Endothelial cell of umbilical vein (primary cell): ENCODE measurements at regions not wholly inside any gene's neighbourhood (a gene's known extent, or its start where the extent isn't known, plus 50 kb on each side); places are given as distances from the start of the nearest gene placed in this dataset.

Experiments used
- BruUV-seq: library from RNA; stranded (reverse); fragments of 400-500 nt; replicated peaks from 2 replicates; lab custom pipeline; 2021; lab: Mats Ljungman, UMichigan
- CTCF ChIA-PET: fragments of 300-600, 350-600 bp; sonication (Branson Sonifier 250); formaldehyde crosslinking; loops from one replicate; lab custom pipeline; 2021; ENCODE audit warnings: antibody characterized with exemption, inconsistent platforms; lab: Charles Lee
- POLR2A ChIA-PET: fragments of 300-600, 350-600 bp; sonication (Branson Sonifier 250); formaldehyde crosslinking; loops from one replicate; lab custom pipeline; 2021; ENCODE audit warnings: antibody characterized with exemption, inconsistent platforms; lab: Charles Lee
- DNase-seq: peaks from one replicate; pipeline ENCODE4 v3.0.0-alpha.2; 2011; ENCODE audit warnings: low read depth, low spot score
- FAIRE-seq: peaks from 2 replicates; lab custom pipeline; 2011; peaks lifted over from hg19 to GRCh38; lab: Jason Lieb, UNC
- H2AFZ ChIP-seq: 2 replicates; pipeline ENCODE4 v1.6.0; 2012; ENCODE audit warnings: low read depth, low read length, control low read depth, inconsistent platforms
- H3K27ac ChIP-seq: 2 replicates; pipeline ENCODE4 v1.5.1; 2011; ENCODE audit warnings: low read depth, mild to moderate bottlenecking, control low read depth, low read length, moderate library complexity; ENCODE audit not compliant: insufficient read depth
- H3K27me3 ChIP-seq, 2 experiments: 2 replicates each; pipeline versions ENCODE4 v1.6.0 to v1.6.1; 2011; ENCODE audit warnings: low read length in 2 of 2, mixed read lengths in 1 of 2; ENCODE audit not compliant: control insufficient read depth in 2 of 2, insufficient read depth in 2 of 2
- H3K36me3 ChIP-seq, 2 experiments: 2 replicates in 1 of 2; 3 replicates in 1 of 2; pipeline ENCODE4 v1.5.1; 2011; ENCODE audit warnings: low read length in 2 of 2, mild to moderate bottlenecking in 1 of 2, moderate library complexity in 1 of 2; ENCODE audit not compliant: control insufficient read depth in 2 of 2, insufficient read depth in 2 of 2; ENCODE audit errors: extremely low read depth in 1 of 2
- H3K4me1 ChIP-seq: 3 replicates; pipeline ENCODE4 v1.5.1; 2011; ENCODE audit warnings: mild to moderate bottlenecking, low read length; ENCODE audit not compliant: control insufficient read depth, insufficient read depth; ENCODE audit errors: extremely low read depth
- H3K4me2 ChIP-seq: 2 replicates; pipeline ENCODE4 v1.6.1; 2011; ENCODE audit warnings: low read length, control low read depth, mixed read lengths; ENCODE audit not compliant: insufficient read depth
- H3K4me3 ChIP-seq, 3 experiments: fragments of 200-600 bp in 1 of 3; sonication (generic), shearing (Covaris generic) in 1 of 3; replicated peaks in 1 of 3; 2 replicates each; pipeline ENCODE4 v1.5.1; 2011 to 2016; ENCODE audit warnings: control low read depth in 3 of 3, low read length in 3 of 3, mild to moderate bottlenecking in 2 of 3, inconsistent platforms in 1 of 3, low read depth in 1 of 3, moderate library complexity in 1 of 3; ENCODE audit not compliant: insufficient read depth in 1 of 3
- H3K79me2 ChIP-seq: 2 replicates; pipeline ENCODE4 v1.6.0; 2012; ENCODE audit warnings: low read length, inconsistent platforms; ENCODE audit not compliant: control insufficient read depth, insufficient read depth
- H3K9ac ChIP-seq: replicated peaks from 2 replicates; pipeline ENCODE3; 2011; ENCODE audit warnings: low read length, control low read depth; ENCODE audit not compliant: insufficient read depth; ENCODE audit errors: extremely low read depth
- H3K9me1 ChIP-seq: replicated peaks from 3 replicates; pipeline ENCODE4 v1.6.0; 2011; ENCODE audit warnings: mild to moderate bottlenecking, low read length; ENCODE audit not compliant: control insufficient read depth, insufficient read depth; ENCODE audit errors: extremely low read depth
- H3K9me3 ChIP-seq: replicated peaks from 2 replicates; pipeline ENCODE4 v1.5.1; 2012; ENCODE audit warnings: low read length, inconsistent platforms; ENCODE audit not compliant: control insufficient read depth, insufficient read depth
- H4K20me1 ChIP-seq: replicated peaks from 2 replicates; pipeline ENCODE3; 2011; ENCODE audit warnings: mild to moderate bottlenecking, low read length; ENCODE audit not compliant: control insufficient read depth, insufficient read depth; ENCODE audit errors: extremely low read depth
- EZH2 ChIP-seq: IDR thresholded peaks from 2 replicates; pipeline ENCODE4 v1.6.1; 2012; ENCODE audit warnings: borderline replicate concordance, low read depth, mild to moderate bottlenecking, moderate library complexity, low read length, inconsistent platforms; ENCODE audit not compliant: severe bottlenecking
- FOS ChIP-seq: IDR thresholded peaks from 2 replicates; pipeline ENCODE4 v1.6.1; 2011; ENCODE audit warnings: mild to moderate bottlenecking, low read length, moderate library complexity, borderline replicate concordance; ENCODE audit not compliant: insufficient read depth
- GATA2 ChIP-seq: IDR thresholded peaks from 2 replicates; pipeline ENCODE4 v1.7.0; 2011; ENCODE audit warnings: low read depth, mild to moderate bottlenecking, moderate library complexity, mixed read lengths, low read length; ENCODE audit not compliant: insufficient read length, insufficient read depth
- JUN ChIP-seq: IDR thresholded peaks from 2 replicates; pipeline ENCODE4 v1.6.1; 2011; ENCODE audit warnings: borderline replicate concordance, low read depth; ENCODE audit not compliant: insufficient read length, insufficient read depth
- MYC ChIP-seq: IDR thresholded peaks from one replicate; pipeline ENCODE4 v1.6.1; 2011; ENCODE audit warnings: mild to moderate bottlenecking, low read depth, low read length
- POLR2A ChIP-seq: IDR thresholded peaks from 2 replicates; pipeline ENCODE4 v1.6.1; 2012; ENCODE audit warnings: low read depth, mild to moderate bottlenecking, control low read depth, low read length
- POLR2AphosphoS5 ChIP-seq: IDR thresholded peaks from 2 replicates; pipeline ENCODE4 v1.6.1; 2012; ENCODE audit warnings: low read depth, mild to moderate bottlenecking, control low read depth, low read length, moderate library complexity; ENCODE audit not compliant: insufficient read depth
- dilution Hi-C: fragments of 300-500 bp; cut with MboI; formaldehyde crosslinking; loops from one replicate; pipeline ENCODE4 v1.15.0; 2019; ENCODE audit warnings: low sequenced_read_pairs; ENCODE audit not compliant: extremely low pct_ligation_motif_present
- intact Hi-C: fragments of 100-400 bp; cut with micrococcal nuclease; formaldehyde crosslinking; loops from one replicate; pipeline ENCODE4 v1.10.0; 2022
- TF ChIP-seq, protein P1 (sequence below), 2 donors: IDR thresholded peaks; 1 replicate in 1 of 2; 2 replicates in 1 of 2; pipeline ENCODE4 v1.5.1; 2011; ENCODE audit warnings: low read length in 2 of 2, mild to moderate bottlenecking in 2 of 2, moderate library complexity in 2 of 2, control low read depth in 1 of 2, inconsistent platforms in 1 of 2, low read depth in 1 of 2; ENCODE audit not compliant: insufficient read depth in 1 of 2; ENCODE audit errors: extremely low read depth in 1 of 2
- TF ChIP-seq, protein P2 (sequence below): IDR thresholded peaks from 2 replicates; pipeline ENCODE4 v1.6.1; 2011; ENCODE audit not compliant: insufficient read depth, insufficient read length

DNA sequence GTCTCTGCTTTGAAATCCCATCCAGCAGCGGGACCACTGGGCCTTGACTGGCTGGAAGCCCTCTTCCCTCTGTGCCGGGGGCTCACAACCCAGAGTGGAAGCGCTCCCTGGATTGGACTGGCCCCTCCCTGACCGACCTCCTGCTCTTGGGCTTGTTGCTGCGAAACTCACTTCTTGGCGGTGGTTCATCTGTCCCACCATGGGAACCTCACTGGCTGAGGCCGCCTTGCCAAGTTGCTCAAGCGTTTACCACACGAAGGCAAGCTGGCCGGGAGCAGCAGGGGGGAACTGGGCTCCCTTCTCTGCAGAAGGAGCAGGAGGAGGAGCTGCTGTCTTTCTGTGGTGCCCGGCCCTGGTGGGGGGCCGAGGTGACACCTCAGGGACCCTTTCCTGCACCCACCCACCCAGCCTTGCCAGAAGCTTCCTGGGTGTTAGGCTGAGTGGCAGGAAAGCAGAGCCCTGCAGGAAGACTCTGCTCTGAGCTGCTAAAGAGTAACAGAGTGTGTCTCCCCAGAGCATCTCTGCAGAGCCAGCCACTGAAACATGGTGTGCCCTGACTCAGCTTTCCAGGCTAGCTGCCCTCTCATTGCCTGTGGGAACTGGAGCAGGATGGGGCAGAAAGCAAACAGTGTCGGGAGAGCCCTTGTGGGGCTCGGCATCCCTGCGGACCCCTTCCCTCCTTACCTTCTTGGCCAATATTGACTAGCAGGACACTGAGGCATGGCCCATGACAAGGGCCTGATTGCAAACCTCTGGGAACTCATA is 88.5 kb upstream of the ALX4 start:
- ChIA-PET CTCF (no interaction called here), POLR2A (no interaction called here)
- Histone ChIP-seq H2AFZ (no peak overlapping the region), H4K20me1 (no peaks in the 10 kb centered on the region), H3K9ac (no peak overlapping the region), H3K79me2 (no peaks in the 10 kb centered on the region), H3K4me3 (no peak overlapping the region), H3K9me1 (no peaks in the 10 kb centered on the region), H3K9me3 (no peaks in the 10 kb centered on the region), H3K36me3 (no peaks in the 10 kb centered on the region), H3K4me1 (no peaks in the 10 kb centered on the region), H3K27ac (no peak overlapping the region), H3K27me3 (no peaks in the 10 kb centered on the region), H3K4me2 (no peak overlapping the region)
- no peak for DNase-seq
- no peak for FAIRE-seq
- TF ChIP-seq MYC = no peak
- TF ChIP-seq POLR2AphosphoS5 = no peak
- TF ChIP-seq, protein P1, sequence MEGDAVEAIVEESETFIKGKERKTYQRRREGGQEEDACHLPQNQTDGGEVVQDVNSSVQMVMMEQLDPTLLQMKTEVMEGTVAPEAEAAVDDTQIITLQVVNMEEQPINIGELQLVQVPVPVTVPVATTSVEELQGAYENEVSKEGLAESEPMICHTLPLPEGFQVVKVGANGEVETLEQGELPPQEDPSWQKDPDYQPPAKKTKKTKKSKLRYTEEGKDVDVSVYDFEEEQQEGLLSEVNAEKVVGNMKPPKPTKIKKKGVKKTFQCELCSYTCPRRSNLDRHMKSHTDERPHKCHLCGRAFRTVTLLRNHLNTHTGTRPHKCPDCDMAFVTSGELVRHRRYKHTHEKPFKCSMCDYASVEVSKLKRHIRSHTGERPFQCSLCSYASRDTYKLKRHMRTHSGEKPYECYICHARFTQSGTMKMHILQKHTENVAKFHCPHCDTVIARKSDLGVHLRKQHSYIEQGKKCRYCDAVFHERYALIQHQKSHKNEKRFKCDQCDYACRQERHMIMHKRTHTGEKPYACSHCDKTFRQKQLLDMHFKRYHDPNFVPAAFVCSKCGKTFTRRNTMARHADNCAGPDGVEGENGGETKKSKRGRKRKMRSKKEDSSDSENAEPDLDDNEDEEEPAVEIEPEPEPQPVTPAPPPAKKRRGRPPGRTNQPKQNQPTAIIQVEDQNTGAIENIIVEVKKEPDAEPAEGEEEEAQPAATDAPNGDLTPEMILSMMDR (IDR thresholded peaks at IDR 0.05; ENCODE audit: extremely low read depth in 1 of 2, insufficient read depth in 1 of 2, low read depth in 1 of 2, low read length in 2 of 2) = no peak
- no peak for TF ChIP-seq EZH2
- no peak for TF ChIP-seq FOS
- no peak for TF ChIP-seq POLR2A
- TF ChIP-seq GATA2 = no peak
- TF ChIP-seq, protein P2, sequence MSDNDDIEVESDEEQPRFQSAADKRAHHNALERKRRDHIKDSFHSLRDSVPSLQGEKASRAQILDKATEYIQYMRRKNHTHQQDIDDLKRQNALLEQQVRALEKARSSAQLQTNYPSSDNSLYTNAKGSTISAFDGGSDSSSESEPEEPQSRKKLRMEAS = no peak
- TF ChIP-seq JUN = no peak
- intact Hi-C loops (no loop called here), dilution Hi-C loops (no loop called here)
- BruUV-seq = no TSS peak
